Fibroblast of lung (primary cell): ENCODE measurements at regions not wholly inside any gene's neighbourhood (a gene's known extent, or its start where the extent isn't known, plus 50 kb on each side); places are given as distances from the start of the nearest gene placed in this dataset.

ENCODE experiments used
- DNase-seq, 2 donors: peaks; one replicate each; pipeline versions ENCODE4 v3.0.0 to v3.0.0-alpha.2; 2010; ENCODE audit warnings: low read depth in 2 of 2
- H2AFZ ChIP-seq: 2 replicates; pipeline ENCODE4 v1.5.1; 2012; ENCODE audit warnings: low read length, control low read depth, inconsistent platforms
- H3K27ac ChIP-seq: 2 replicates; pipeline ENCODE4 v1.5.1; 2011; ENCODE audit warnings: low read length, control low read depth; ENCODE audit not compliant: insufficient read depth
- H3K27me3 ChIP-seq: 2 replicates; pipeline ENCODE4 v1.5.1; 2011; ENCODE audit warnings: mild to moderate bottlenecking, low read length; ENCODE audit not compliant: control insufficient read depth, insufficient read depth
- H3K36me3 ChIP-seq: 2 replicates; pipeline ENCODE4 v1.5.1; 2011; ENCODE audit warnings: low read length; ENCODE audit not compliant: control insufficient read depth, insufficient read depth
- H3K4me1 ChIP-seq: 2 replicates; pipeline ENCODE4 v1.5.1; 2011; ENCODE audit warnings: low read length; ENCODE audit not compliant: control insufficient read depth, insufficient read depth; ENCODE audit errors: extremely low read depth
- H3K4me2 ChIP-seq: 2 replicates; pipeline ENCODE4 v1.5.1; 2011; ENCODE audit warnings: low read length, control low read depth; ENCODE audit not compliant: insufficient read depth; ENCODE audit errors: extremely low read depth
- H3K4me3 ChIP-seq, 4 experiments: fragments of 200-600 bp in 1 of 4; sonication (generic) in 1 of 4; replicated peaks in 1 of 4; 2 replicates each; pipeline ENCODE4 v1.5.1; 2011 to 2016; ENCODE audit warnings: low read length in 4 of 4, low read depth in 3 of 4, mild to moderate bottlenecking in 3 of 4, control low read depth in 2 of 4, inconsistent platforms in 1 of 4, mixed read lengths in 1 of 4; ENCODE audit not compliant: insufficient read depth in 1 of 4; ENCODE audit errors: control extremely low read depth in 1 of 4
- H3K79me2 ChIP-seq: 2 replicates; pipeline ENCODE4 v1.5.1; 2012; ENCODE audit warnings: mild to moderate bottlenecking, low read length, inconsistent platforms; ENCODE audit not compliant: control insufficient read depth, insufficient read depth
- H3K9ac ChIP-seq: 2 replicates; pipeline ENCODE4 v1.5.1; 2011; ENCODE audit warnings: mild to moderate bottlenecking, low read length, control low read depth; ENCODE audit not compliant: insufficient read depth
- H3K9me3 ChIP-seq: 2 replicates; pipeline ENCODE4 v1.5.1; 2012; ENCODE audit warnings: low read depth, low read length; ENCODE audit not compliant: control insufficient read depth, insufficient read depth
- H4K20me1 ChIP-seq: 2 replicates; pipeline ENCODE4 v1.5.1; 2011; ENCODE audit warnings: low read length; ENCODE audit not compliant: control insufficient read depth, insufficient read depth; ENCODE audit errors: extremely low read depth
- CTCF ChIP-seq, 2 donors: IDR thresholded peaks in 1 of 2; conservative IDR thresholded peaks in 1 of 2; 1 replicate in 1 of 2; 2 replicates in 1 of 2; pipeline ENCODE4 v1.5.1; 2011 to 2012; ENCODE audit warnings: low read length in 2 of 2, control low read depth in 1 of 2, inconsistent platforms in 1 of 2, low read depth in 1 of 2, mild to moderate bottlenecking in 1 of 2
- EZH2 ChIP-seq: IDR thresholded peaks from 2 replicates; pipeline ENCODE4 v1.5.1; 2012; ENCODE audit warnings: low read length, control low read depth, mild to moderate bottlenecking; ENCODE audit errors: missing control alignments

- Histone ChIP-seq H3K36me3 (no peaks in the 10 kb centered on the region), H3K9me3 (no peaks in the 10 kb centered on the region), H3K4me3 (no peak overlapping the region), H3K4me2 (no peak overlapping the region), H3K9ac (no peak overlapping the region), H3K27me3 (peaks cover 19% of the 10 kb centered on the region), H4K20me1 (no peaks in the 10 kb centered on the region), H3K4me1 (no peaks in the 10 kb centered on the region), H3K27ac (no peak overlapping the region), H2AFZ (no peak overlapping the region), H3K79me2 (no peaks in the 10 kb centered on the region)
- TF ChIP-seq CTCF (conservative IDR thresholded peaks at IDR 0.05 in 1 of 2, IDR thresholded peaks at IDR 0.05 in 1 of 2; ENCODE audit: low read depth in 1 of 2, low read length in 2 of 2) (no peak), EZH2 (no peak)
- DNase-seq = no peak
Observed at GRCh38 chr6:131377112-131377705, 195.8 kb upstream of the ARG1 start.

DNA sequence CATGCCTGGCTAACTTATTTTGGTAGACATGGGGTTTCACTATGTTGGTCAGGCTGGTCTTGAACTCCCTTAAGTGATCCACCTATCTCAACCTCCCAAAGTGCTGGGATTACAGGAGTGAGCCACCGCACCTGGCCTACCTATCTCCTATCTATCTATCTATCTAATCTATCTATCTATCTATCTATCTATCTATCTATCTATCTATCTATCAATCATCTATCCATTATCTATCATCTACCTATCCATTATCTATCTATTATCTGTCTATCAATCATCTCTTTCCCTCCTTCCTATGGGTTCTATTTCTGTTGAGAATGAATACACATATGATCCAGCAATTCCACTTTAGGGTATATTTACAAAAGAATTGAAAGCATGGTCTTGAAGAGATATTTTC is 194.2 kb upstream of the ARG1 start:
- H3K4me1 ChIP-seq = no peaks in the 10 kb centered on the region
- no peak for DNase-seq
- no peak overlapping the region for H3K27ac ChIP-seq
- H4K20me1 ChIP-seq = peaks cover under 1% of the 10 kb centered on the region
- H2AFZ ChIP-seq = no peak overlapping the region
- no peaks in the 10 kb centered on the region for H3K36me3 ChIP-seq
- H3K4me2 ChIP-seq = no peak overlapping the region
- H3K79me2 ChIP-seq = no peaks in the 10 kb centered on the region
- no peak overlapping the region for H3K9ac ChIP-seq
- H3K27me3 ChIP-seq = peaks cover 30% of the 10 kb centered on the region
- H3K9me3 ChIP-seq = no peaks in the 10 kb centered on the region
- no peak for TF ChIP-seq EZH2
- TF ChIP-seq CTCF (conservative IDR thresholded peaks at IDR 0.05 in 1 of 2, IDR thresholded peaks at IDR 0.05 in 1 of 2; ENCODE audit: low read depth in 1 of 2, low read length in 2 of 2) = no peak
- no peak overlapping the region for H3K4me3 ChIP-seq

DNA sequence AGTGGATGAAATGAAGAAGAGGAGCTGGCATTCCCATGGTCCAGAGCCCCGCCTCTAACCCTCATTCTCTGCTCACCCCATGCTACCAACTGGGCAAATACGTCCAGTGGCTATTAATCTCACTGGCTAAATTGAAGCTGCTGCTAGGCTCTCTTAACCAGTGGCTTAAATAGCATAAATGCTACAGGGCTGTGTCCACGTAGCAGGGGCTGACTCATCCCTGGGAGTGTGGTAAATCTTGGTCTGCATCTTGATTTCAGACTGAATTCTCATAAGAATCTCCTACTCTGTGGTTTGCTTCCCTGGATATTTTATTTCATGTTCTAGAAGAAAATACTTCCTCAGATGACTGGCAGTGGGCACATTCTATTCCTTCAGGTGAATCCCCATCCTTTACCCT is 193.1 kb upstream of the ARG1 start:
- H3K36me3 ChIP-seq = no peaks in the 10 kb centered on the region
- H4K20me1 ChIP-seq = peaks cover 2% of the 10 kb centered on the region
- no peaks in the 10 kb centered on the region for H3K79me2 ChIP-seq
- H3K4me1 ChIP-seq = no peaks in the 10 kb centered on the region
- H3K9me3 ChIP-seq = no peaks in the 10 kb centered on the region
- peak; percentile 27 to 94 for DNase-seq
- TF ChIP-seq EZH2 (no peak), CTCF (conservative IDR thresholded peaks at IDR 0.05 in 1 of 2, IDR thresholded peaks at IDR 0.05 in 1 of 2; ENCODE audit: low read depth in 1 of 2, low read length in 2 of 2) (no peak)
- H2AFZ ChIP-seq = no peak overlapping the region
- H3K4me3 ChIP-seq = no peak overlapping the region
- H3K9ac ChIP-seq = no peak overlapping the region
- peaks cover 32% of the 10 kb centered on the region for H3K27me3 ChIP-seq
- no peak overlapping the region for H3K4me2 ChIP-seq
- H3K27ac ChIP-seq = no peak overlapping the region
